ENCODE measurements at regions not wholly inside any gene's neighbourhood (a gene's known extent, or its start where the extent isn't known, plus 50 kb on each side); places are given as distances from the start of the nearest gene placed in this dataset.

DNA sequence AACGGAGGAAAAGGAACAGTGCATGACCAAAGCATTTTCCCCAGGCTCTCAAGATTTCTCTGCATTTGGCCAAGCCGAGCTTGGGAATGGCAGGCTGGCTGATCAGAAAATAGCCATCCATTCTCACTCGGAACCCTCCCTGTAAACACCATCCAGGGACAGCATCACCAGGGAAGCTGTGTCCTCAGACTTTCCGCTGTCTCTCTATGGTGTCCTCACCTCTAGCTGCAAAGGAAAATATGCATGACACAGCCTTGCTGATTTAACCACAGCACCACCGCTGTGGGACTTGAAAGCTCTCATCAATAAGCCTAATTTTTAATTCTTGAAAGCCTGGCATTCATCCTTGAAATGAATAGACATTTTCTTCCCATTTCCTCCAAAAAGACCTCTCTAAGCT is 311.7 kb downstream of the EIPR1 start:
- no peak for TF ChIP-seq POLR2A (IDR thresholded peaks at IDR 0.05)
- TF ChIP-seq CTCF (IDR thresholded peaks at IDR 0.05): no peak

All from uterus (tissue), 2 donors.